ENCODE measurements at regions not wholly inside any gene's neighbourhood (a gene's known extent, or its start where the extent isn't known, plus 50 kb on each side); places are given as distances from the start of the nearest gene placed in this dataset.

GRCh38 chr19:28514166-28514565 is 698.8 kb downstream of the UQCRFS1 start:
- no peak for ATAC-seq
- CTCF ChIA-PET: no interaction called here
- no peak overlapping the region for H3K27ac Mint-ChIP-seq
- no peak for DNase-seq (ENCODE audit: low spot score)
- no peaks in the 10 kb centered on the region for H3K9me3 Mint-ChIP-seq
- H3K27me3 Mint-ChIP-seq (ENCODE audit: low read depth): peaks cover 3% of the 10 kb centered on the region; the same call in 1 of the 2 replicates
- H3K36me3 Mint-ChIP-seq: no peaks in the 10 kb centered on the region
- no peak overlapping the region for H3K4me3 Mint-ChIP-seq
- peaks cover 10% of the 10 kb centered on the region for H3K4me1 Mint-ChIP-seq
- TF ChIP-seq, protein P1, sequence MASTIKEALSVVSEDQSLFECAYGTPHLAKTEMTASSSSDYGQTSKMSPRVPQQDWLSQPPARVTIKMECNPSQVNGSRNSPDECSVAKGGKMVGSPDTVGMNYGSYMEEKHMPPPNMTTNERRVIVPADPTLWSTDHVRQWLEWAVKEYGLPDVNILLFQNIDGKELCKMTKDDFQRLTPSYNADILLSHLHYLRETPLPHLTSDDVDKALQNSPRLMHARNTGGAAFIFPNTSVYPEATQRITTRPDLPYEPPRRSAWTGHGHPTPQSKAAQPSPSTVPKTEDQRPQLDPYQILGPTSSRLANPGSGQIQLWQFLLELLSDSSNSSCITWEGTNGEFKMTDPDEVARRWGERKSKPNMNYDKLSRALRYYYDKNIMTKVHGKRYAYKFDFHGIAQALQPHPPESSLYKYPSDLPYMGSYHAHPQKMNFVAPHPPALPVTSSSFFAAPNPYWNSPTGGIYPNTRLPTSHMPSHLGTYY (CRISPR knock-in tag; IDR thresholded peaks at IDR 0.05): no peak
- no peak for TF ChIP-seq ATF2 (CRISPR knock-in tag; IDR thresholded peaks at IDR 0.05; ENCODE audit: borderline replicate concordance, low read depth)
- TF ChIP-seq ZNF232 (CRISPR knock-in tag; IDR thresholded peaks at IDR 0.05): no peak
- no peak for TF ChIP-seq CREB1 (CRISPR knock-in tag; IDR thresholded peaks at IDR 0.05)
- TF ChIP-seq ELF4 (CRISPR knock-in tag; IDR thresholded peaks at IDR 0.05; ENCODE audit: low read depth): no peak
- no peak for TF ChIP-seq ZNF423 (CRISPR knock-in tag; IDR thresholded peaks at IDR 0.05)
- TF ChIP-seq RELA (CRISPR knock-in tag; IDR thresholded peaks at IDR 0.05; ENCODE audit: borderline replicate concordance): no peak
- TF ChIP-seq ZBTB21 (CRISPR knock-in tag; IDR thresholded peaks at IDR 0.05; ENCODE audit: borderline replicate concordance): no peak
- no peak for TF ChIP-seq ZNF671 (CRISPR knock-in tag; IDR thresholded peaks at IDR 0.05)
- no peak for TF ChIP-seq IRF2 (CRISPR knock-in tag; IDR thresholded peaks at IDR 0.05; ENCODE audit: borderline replicate concordance, low read depth)
- TF ChIP-seq TP53 (CRISPR knock-in tag; IDR thresholded peaks at IDR 0.05): no peak
- TF ChIP-seq KAT7 (CRISPR knock-in tag; IDR thresholded peaks at IDR 0.05; ENCODE audit: borderline replicate concordance): no peak
- TF ChIP-seq, protein P2, sequence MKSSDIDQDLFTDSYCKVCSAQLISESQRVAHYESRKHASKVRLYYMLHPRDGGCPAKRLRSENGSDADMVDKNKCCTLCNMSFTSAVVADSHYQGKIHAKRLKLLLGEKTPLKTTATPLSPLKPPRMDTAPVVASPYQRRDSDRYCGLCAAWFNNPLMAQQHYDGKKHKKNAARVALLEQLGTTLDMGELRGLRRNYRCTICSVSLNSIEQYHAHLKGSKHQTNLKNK (CRISPR knock-in tag; IDR thresholded peaks at IDR 0.05): no peak
- TF ChIP-seq, protein P3, sequence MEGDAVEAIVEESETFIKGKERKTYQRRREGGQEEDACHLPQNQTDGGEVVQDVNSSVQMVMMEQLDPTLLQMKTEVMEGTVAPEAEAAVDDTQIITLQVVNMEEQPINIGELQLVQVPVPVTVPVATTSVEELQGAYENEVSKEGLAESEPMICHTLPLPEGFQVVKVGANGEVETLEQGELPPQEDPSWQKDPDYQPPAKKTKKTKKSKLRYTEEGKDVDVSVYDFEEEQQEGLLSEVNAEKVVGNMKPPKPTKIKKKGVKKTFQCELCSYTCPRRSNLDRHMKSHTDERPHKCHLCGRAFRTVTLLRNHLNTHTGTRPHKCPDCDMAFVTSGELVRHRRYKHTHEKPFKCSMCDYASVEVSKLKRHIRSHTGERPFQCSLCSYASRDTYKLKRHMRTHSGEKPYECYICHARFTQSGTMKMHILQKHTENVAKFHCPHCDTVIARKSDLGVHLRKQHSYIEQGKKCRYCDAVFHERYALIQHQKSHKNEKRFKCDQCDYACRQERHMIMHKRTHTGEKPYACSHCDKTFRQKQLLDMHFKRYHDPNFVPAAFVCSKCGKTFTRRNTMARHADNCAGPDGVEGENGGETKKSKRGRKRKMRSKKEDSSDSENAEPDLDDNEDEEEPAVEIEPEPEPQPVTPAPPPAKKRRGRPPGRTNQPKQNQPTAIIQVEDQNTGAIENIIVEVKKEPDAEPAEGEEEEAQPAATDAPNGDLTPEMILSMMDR (IDR thresholded peaks at IDR 0.05): no peak
- POLR2A ChIA-PET: no interaction called here

DNA sequence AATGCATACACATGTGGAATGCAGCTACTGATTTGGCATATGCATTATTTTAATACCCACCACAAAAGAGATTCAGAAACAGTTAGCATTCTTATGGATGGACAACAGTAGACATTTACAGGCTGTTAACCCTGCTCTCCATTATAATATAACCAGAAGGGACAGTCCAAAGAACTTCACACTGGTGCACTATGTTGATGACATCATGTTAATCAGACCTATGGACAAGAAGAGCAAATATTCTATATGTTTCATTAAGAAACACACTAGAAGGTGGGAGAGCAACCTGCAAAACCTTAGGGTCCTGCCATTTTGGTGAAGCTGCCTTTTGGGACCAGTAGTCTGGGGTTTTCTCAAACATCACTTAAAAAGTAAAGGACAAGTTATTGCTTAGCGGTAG is 701.3 kb downstream of the UQCRFS1 start:
- DNase-seq (ENCODE audit: low spot score) (no peak), ATAC-seq (no peak)
- Mint-ChIP-seq H3K4me3 (no peak overlapping the region), H3K27me3 (ENCODE audit: low read depth) (no peaks in the 10 kb centered on the region), H3K27ac (no peak overlapping the region), H3K9me3 (no peaks in the 10 kb centered on the region), H3K36me3 (no peaks in the 10 kb centered on the region), H3K4me1 (peaks cover 12% of the 10 kb centered on the region)
- ChIA-PET CTCF (no interaction called here), POLR2A (no interaction called here)
- no peak for TF ChIP-seq ZNF263 (CRISPR knock-in tag; IDR thresholded peaks at IDR 0.05; ENCODE audit: low read depth)
- no peak for TF ChIP-seq FOXK1 (CRISPR knock-in tag; IDR thresholded peaks at IDR 0.05)
- no peak for TF ChIP-seq NR1H2 (CRISPR knock-in tag; IDR thresholded peaks at IDR 0.05)
- no peak for TF ChIP-seq ZNF121 (CRISPR knock-in tag; IDR thresholded peaks at IDR 0.05)
- TF ChIP-seq ATF2 (CRISPR knock-in tag; IDR thresholded peaks at IDR 0.05; ENCODE audit: borderline replicate concordance, low read depth): no peak
- TF ChIP-seq NFE2L1 (CRISPR knock-in tag; IDR thresholded peaks at IDR 0.05): no peak
- no peak for TF ChIP-seq OVOL2 (CRISPR knock-in tag; IDR thresholded peaks at IDR 0.05; ENCODE audit: borderline replicate concordance)
- TF ChIP-seq PREB (CRISPR knock-in tag; IDR thresholded peaks at IDR 0.05; ENCODE audit: borderline replicate concordance): no peak
- TF ChIP-seq TCF7 (CRISPR knock-in tag; IDR thresholded peaks at IDR 0.05; ENCODE audit: low read depth): no peak
- TF ChIP-seq GTF2I (CRISPR knock-in tag; conservative IDR thresholded peaks at IDR 0.05): no peak
- no peak for TF ChIP-seq GABPB1 (CRISPR knock-in tag; IDR thresholded peaks at IDR 0.05)
- TF ChIP-seq ZNF416 (CRISPR knock-in tag; IDR thresholded peaks at IDR 0.05): no peak
- TF ChIP-seq SOX15 (CRISPR knock-in tag; IDR thresholded peaks at IDR 0.05): no peak
- TF ChIP-seq, protein P4, sequence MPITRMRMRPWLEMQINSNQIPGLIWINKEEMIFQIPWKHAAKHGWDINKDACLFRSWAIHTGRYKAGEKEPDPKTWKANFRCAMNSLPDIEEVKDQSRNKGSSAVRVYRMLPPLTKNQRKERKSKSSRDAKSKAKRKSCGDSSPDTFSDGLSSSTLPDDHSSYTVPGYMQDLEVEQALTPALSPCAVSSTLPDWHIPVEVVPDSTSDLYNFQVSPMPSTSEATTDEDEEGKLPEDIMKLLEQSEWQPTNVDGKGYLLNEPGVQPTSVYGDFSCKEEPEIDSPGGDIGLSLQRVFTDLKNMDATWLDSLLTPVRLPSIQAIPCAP (CRISPR knock-in tag; IDR thresholded peaks at IDR 0.05): no peak

Data from WTC11 (cell line).